SKM-1 treated with dmso at 0.1 percent for 144 hours (cell line): ENCODE measurements at regions not wholly inside any gene's neighbourhood (a gene's known extent, or its start where the extent isn't known, plus 50 kb on each side); places are given as distances from the start of the nearest gene placed in this dataset.
"Not testable (repeated sequence)": the region's sequence is repeated elsewhere in the genome, so short reads cannot be mapped to it uniquely, and the experiment has no call there.

Experiments
- DNase-seq: peaks from one replicate; lab custom pipeline; 2025; ENCODE audit not compliant: unreplicated experiment; lab: John Stamatoyannopoulos, UW

- DNase-seq: no peak
These were observed 1331.3 kb downstream of the AACS start for GRCh38 chr12:126396536-126396935.

GRCh38 chr12:126397071-126397581 lies 1331.9 kb downstream of the AACS start:
- DNase-seq: no peak

DNA sequence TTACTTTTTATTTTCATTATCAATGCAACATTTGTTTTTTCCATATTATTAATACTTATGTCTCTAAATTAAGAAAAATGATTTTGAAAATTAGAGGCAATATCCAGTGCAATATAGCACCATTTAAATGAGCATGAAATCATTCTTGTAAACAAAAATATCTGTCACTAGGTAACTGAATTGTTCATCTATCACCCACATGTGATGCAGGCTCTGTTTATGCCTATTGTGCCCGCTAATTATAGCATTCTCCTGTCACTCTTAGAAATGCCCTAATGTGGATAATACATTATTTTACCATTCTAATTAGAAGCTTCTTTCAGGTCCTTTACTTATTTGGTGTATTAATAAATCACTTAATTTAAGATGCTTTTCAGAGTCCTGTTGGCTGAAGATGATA lies 1332.4 kb downstream of the AACS start:
- DNase-seq: no peak

DNA sequence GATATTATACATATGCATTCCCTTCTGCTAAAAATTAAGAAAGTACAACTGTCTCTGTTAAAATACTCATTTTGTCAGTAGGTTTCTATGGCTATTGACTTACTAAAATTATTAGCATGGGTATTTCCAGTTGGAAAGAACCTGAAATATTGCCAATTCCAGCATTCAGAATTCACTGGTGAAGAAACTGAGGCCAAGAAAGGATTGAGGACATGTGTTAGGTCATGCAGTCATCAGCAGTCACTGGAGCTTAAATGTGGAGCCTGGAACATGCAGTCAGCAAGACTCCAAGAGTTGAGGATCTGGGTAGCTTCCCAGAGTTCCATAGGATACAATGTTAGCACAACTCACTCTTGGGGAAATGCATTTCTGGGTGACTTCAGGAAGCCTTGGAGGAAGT lies 1335.6 kb downstream of the AACS start:
- DNase-seq: no peak

GRCh38 chr12:126404293-126404881 lies 1339.2 kb downstream of the AACS start:
- no peak for DNase-seq

DNA sequence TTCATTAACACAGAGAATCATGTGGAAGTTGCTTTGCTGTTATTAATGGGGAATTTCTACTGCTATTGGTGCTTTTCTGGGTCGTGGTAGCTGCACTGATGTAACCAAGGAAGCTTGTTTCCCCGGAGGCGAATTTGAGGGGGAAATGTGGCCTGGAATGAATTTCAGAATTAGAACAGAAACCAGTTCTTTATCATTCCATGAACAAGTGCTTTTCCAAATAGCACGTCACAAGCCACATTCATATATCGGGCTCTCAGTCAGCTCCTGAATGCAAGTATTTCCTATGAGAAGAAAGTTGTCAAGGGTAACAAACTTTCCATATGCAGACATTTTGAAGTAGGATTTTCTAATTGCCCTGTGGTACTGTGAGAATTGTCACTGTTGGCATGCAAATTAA lies 1353.2 kb downstream of the AACS start:
- no peak for DNase-seq

- no peak for DNase-seq
These were observed 1353.9 kb downstream of the AACS start for GRCh38 chr12:126419131-126419530.

- no peak for DNase-seq
These were observed 1359.5 kb downstream of the AACS start for GRCh38 chr12:126424696-126425095.

DNA sequence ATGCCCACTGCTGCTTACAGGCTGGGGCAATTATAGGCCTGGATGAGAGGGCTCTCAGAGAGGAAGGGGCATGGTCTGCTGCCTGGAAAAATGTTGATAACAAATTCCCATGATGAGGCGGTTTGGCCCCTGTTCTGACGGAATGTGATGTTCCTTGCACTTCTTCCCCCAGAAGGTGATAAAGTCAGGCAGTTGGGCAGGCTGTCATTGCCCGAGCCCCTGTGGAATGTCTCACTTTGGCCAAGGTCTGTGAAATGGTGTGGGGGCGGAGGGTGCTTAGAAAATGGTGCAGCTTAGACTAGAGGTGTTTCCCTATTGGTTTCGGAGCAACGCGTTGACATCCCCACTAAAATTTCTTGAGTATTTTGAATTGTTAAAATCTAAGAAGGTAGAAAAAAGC lies 1360.0 kb downstream of the AACS start:
- DNase-seq: no peak

- DNase-seq: no peak
These were observed 1363.5 kb downstream of the AACS start for GRCh38 chr12:126428769-126429168.

GRCh38 chr12:126430921-126431320 lies 1365.7 kb downstream of the AACS start:
- DNase-seq: no peak

- no peak for DNase-seq
These were observed 1366.5 kb downstream of the AACS start for GRCh38 chr12:126431767-126432166.

GRCh38 chr12:126432780-126433179 lies 1367.5 kb downstream of the AACS start:
- no peak for DNase-seq

- DNase-seq: no peak
These were observed 1369.3 kb downstream of the AACS start for GRCh38 chr12:126434412-126434985.

DNA sequence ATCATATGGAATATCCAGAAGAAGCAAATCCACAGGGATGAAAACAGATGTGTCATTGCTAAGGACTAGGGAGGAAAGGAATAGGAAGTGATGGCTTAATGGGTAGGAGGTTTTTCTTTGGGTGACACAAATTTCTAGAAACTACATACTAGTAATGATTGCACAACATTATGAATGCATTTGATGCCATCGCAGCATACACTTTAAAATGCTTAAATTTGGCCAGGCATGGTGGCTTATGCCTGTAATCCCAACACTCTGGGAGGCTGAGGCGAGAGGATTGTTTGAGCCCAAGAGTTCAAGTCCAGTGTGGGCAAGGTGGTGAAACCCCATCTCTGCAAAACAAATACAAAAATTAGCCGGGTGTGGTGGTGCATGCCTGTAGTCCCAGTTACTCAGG lies 1370.8 kb downstream of the AACS start:
- no peak for DNase-seq

GRCh38 chr12:126437934-126438333 lies 1372.7 kb downstream of the AACS start:
- DNase-seq: no peak

DNA sequence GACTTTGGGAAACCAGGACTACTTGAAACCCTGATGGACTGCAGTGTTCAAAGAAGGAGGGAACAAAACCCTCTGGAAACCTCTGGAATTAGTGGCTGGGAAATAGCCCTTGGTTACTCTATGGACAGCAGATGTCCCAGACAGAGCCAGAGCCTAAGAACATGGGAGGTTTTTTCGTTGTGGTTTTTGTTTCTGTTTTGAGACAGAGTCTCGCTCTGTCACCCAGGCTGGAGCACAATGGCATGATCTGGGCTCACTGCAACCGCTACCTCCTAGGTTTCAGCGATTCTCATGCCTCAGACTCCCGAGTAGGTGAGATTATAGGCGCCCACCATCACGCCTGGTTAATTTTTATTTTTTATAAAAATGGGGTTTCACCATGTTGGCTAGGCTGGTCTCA lies 1378.7 kb downstream of the AACS start:
- no peak for DNase-seq

- DNase-seq: no peak
These were observed 1382.1 kb downstream of the AACS start for GRCh38 chr12:126447346-126447745.

- no peak for DNase-seq
These were observed 1386.6 kb downstream of the AACS start for GRCh38 chr12:126451809-126452208.

DNA sequence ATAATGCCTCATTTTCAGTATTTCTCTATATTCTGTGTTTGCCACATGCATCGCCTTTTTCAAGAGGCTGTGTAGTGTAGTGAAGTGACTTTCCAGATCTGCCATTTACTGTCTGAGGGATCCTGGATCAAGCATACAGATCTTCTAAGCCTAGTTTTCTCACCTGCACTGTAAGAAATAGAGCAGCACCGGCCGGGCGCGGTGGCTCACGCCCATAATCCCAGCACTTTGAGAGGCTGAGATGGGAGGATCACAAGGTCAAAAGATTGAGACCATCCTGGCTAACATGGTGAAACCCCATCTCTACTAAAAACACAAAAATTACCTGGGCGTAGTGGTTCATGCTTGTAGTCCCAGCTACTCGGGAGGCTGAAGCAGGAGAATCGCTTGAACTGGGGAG lies 1387.5 kb downstream of the AACS start:
- not testable (repeated sequence) for DNase-seq

DNA sequence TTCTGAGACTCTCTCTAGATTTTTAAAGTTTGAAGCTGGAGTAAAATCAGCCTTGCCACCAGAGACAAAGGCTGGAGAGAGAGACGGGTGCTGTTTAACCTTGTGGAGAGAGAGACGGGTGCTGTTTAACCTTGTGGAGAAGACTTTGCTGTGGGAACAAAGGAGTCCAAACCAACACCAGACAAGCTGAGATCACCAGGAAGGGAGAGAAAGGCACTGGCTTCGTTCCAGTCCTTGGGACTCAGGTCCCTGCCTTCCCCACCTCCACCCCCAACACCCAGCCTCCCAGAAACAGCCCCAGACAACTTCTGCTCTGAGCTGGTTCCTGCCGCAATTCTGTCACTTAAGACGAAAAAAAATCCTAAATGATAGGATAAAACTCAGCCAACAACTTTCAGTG lies 1389.3 kb downstream of the AACS start:
- no peak for DNase-seq

DNA sequence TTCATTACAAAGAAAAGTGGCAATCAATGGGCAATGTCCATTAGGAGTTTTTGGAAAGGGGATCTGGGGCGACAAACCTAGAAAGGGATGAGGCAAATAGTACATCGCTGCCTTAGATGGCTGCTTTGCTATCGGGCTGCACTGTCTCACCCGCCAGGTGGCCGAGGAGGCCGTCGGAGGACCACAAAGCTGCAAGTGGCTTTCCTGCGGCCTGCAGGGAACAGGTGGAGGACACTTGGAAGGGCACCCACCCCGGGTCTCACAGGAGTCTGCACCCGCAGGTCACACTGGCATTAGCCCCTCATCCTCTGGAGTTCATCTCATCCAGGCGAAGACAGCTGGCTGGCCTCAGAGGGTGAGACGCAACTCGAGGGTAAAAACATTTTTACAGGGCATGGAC lies 1392.5 kb downstream of the AACS start:
- no peak for DNase-seq

GRCh38 chr12:126464153-126464552 lies 1398.9 kb downstream of the AACS start:
- no peak for DNase-seq
